MM.1S (cell line): ENCODE measurements at regions not wholly inside any gene's neighbourhood (a gene's known extent, or its start where the extent isn't known, plus 50 kb on each side); places are given as distances from the start of the nearest gene placed in this dataset.

ENCODE experiments used
- CTCF ChIP-seq: fragments of 300-600 bp; sonication (generic); IDR thresholded peaks from 2 replicates; pipeline ENCODE4 v1.5.1; 2016; ENCODE audit warnings: antibody characterized with exemption, low read length, mixed read lengths
- EZH2phosphoT487 ChIP-seq: fragments of 300-600 bp; sonication (generic); IDR thresholded peaks from 2 replicates; pipeline ENCODE4 v1.6.1; 2018; ENCODE audit warnings: antibody characterized with exemption, low read length

DNA sequence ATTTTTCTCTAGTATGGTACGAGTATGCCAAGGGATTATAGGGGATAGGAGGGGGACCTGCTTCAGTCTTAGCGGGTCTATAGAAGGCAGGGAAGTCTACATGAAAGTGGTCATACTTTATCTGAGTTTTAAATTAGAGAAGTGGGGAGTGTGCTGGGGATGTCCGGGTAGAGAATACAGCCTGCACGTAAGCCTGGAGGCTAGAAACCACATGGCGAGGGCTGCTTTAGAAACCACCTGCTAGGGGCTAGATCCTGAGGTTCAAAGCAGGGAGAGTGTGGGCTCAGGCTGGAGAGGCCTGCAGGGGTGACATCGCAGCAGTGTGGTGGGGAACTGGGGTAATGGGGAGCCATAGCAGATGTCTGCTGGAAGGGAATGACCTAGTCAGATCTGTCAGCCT is 85.2 kb downstream of the VEGFA start:
- no peak for TF ChIP-seq CTCF
- no peak for TF ChIP-seq EZH2phosphoT487
